ENCODE measurements at regions not wholly inside any gene's neighbourhood (a gene's known extent, or its start where the extent isn't known, plus 50 kb on each side); places are given as distances from the start of the nearest gene placed in this dataset.

- DNase-seq (ENCODE audit: low read depth in 2 of 2) = no peak
Measured at GRCh38 chr2:136468799-136469369, 296.5 kb upstream of the THSD7B start.

GRCh38 chr2:136452528-136452927, 312.8 kb upstream of the THSD7B start:
- no peak for DNase-seq (ENCODE audit: low read depth in 2 of 2)

GRCh38 chr2:136448986-136449780, 316.2 kb upstream of the THSD7B start:
- DNase-seq (ENCODE audit: low read depth in 2 of 2) = no peak

- DNase-seq (ENCODE audit: low read depth in 2 of 2) = no peak
Measured at GRCh38 chr2:136448432-136448831, 316.9 kb upstream of the THSD7B start.

GRCh38 chr2:136444323-136444722, 321.0 kb upstream of the THSD7B start:
- DNase-seq (ENCODE audit: low read depth in 2 of 2) = no peak

- no peak for DNase-seq (ENCODE audit: low read depth in 2 of 2)
Measured at GRCh38 chr2:136443661-136444060, 321.7 kb upstream of the THSD7B start.

GRCh38 chr2:136441979-136442714, 323.2 kb upstream of the THSD7B start:
- DNase-seq (ENCODE audit: low read depth in 2 of 2) = no peak

- DNase-seq (ENCODE audit: low read depth in 2 of 2) = no peak
Measured at GRCh38 chr2:136439064-136439676, 321.2 kb upstream of the CXCR4 start.

GRCh38 chr2:136437461-136437860, 319.5 kb upstream of the CXCR4 start:
- no peak for DNase-seq (ENCODE audit: low read depth in 2 of 2)

GRCh38 chr2:136436936-136437335, 319.0 kb upstream of the CXCR4 start:
- no peak for DNase-seq (ENCODE audit: low read depth in 2 of 2)

GRCh38 chr2:136434251-136434715, 316.3 kb upstream of the CXCR4 start:
- no peak for DNase-seq (ENCODE audit: low read depth in 2 of 2)

GRCh38 chr2:136433261-136433660, 315.3 kb upstream of the CXCR4 start:
- DNase-seq (ENCODE audit: low read depth in 2 of 2) = no peak

GRCh38 chr2:136424112-136424511, 306.2 kb upstream of the CXCR4 start:
- DNase-seq (ENCODE audit: low read depth in 2 of 2) = no peak

- DNase-seq (ENCODE audit: low read depth in 2 of 2) = peak; percentile 16 to 62
Measured at GRCh38 chr2:136423516-136423996, 305.6 kb upstream of the CXCR4 start.

- peak in 1 of 2 donors; percentile 39 for DNase-seq (ENCODE audit: low read depth in 2 of 2)
Measured at GRCh38 chr2:136422512-136422911, 304.6 kb upstream of the CXCR4 start.

GRCh38 chr2:136420346-136420745, 302.4 kb upstream of the CXCR4 start:
- no peak for DNase-seq (ENCODE audit: low read depth in 2 of 2)

- no peak for DNase-seq (ENCODE audit: low read depth in 2 of 2)
Measured at GRCh38 chr2:136411946-136412345, 294.0 kb upstream of the CXCR4 start.

GRCh38 chr2:136410673-136411072, 292.7 kb upstream of the CXCR4 start:
- DNase-seq (ENCODE audit: low read depth in 2 of 2) = no peak

GRCh38 chr2:136408795-136409194, 290.8 kb upstream of the CXCR4 start:
- no peak for DNase-seq (ENCODE audit: low read depth in 2 of 2)

GRCh38 chr2:136407952-136408318, 290.0 kb upstream of the CXCR4 start:
- no peak for DNase-seq (ENCODE audit: low read depth in 2 of 2)

GRCh38 chr2:136407117-136407951, 289.4 kb upstream of the CXCR4 start:
- no peak for DNase-seq (ENCODE audit: low read depth in 2 of 2)
